ENCODE measurements at regions not wholly inside any gene's neighbourhood (a gene's known extent, or its start where the extent isn't known, plus 50 kb on each side); places are given as distances from the start of the nearest gene placed in this dataset.

- TF ChIP-seq MEIS1 (CRISPR knock-in tag; IDR thresholded peaks at IDR 0.05; ENCODE audit: borderline replicate concordance) (no peak), ZNF678 (CRISPR knock-in tag; IDR thresholded peaks at IDR 0.05) (no peak), CTCF (CRISPR knock-in tag; IDR thresholded peaks at IDR 0.05) (no peak), MIER2 (CRISPR knock-in tag; IDR thresholded peaks at IDR 0.05) (no peak), NFE2 (CRISPR knock-in tag; IDR thresholded peaks at IDR 0.05) (no peak), CBX5 (CRISPR knock-in tag; IDR thresholded peaks at IDR 0.05; ENCODE audit: borderline replicate concordance) (no peak)
Measured at GRCh38 chr9:32015795-32016194, 368.6 kb upstream of the ACO1 start.
